B cell (primary cell): ENCODE measurements at regions not wholly inside any gene's neighbourhood (a gene's known extent, or its start where the extent isn't known, plus 50 kb on each side); places are given as distances from the start of the nearest gene placed in this dataset.

ENCODE experiments used
- EZH2 ChIP-seq: IDR thresholded peaks from 2 replicates; pipeline ENCODE4 v1.6.1; 2012; ENCODE audit warnings: borderline replicate concordance, low read depth, mild to moderate bottlenecking, moderate library complexity, low read length; ENCODE audit not compliant: insufficient read depth, poor library complexity, severe bottlenecking
- TF ChIP-seq, protein P1 (sequence below): fragments of 200-600 bp; IDR thresholded peaks from one replicate; pipeline ENCODE4 v1.8.0; 2022; ENCODE audit warnings: antibody characterized with exemption, mild to moderate bottlenecking

DNA sequence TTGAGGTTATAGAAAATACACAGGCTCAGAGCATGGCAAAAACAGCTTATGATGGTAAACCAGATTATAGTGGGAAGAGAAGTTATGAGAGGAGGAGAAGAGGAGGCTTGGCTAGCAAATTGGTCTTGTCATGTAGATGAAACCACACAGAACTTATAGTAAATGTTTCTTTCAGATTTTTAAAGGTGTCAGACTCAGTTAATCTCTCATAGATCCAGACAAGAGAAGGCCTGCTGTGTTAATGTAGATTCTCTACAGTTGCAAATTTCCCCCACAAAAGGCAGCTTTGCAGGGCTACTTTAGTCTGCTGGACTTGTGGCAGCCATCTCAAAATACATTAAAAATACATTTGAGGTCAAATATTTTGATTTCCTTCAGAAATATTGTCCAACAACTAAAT lies 1731.7 kb downstream of the ARAP2 start:
- TF ChIP-seq, protein P1, sequence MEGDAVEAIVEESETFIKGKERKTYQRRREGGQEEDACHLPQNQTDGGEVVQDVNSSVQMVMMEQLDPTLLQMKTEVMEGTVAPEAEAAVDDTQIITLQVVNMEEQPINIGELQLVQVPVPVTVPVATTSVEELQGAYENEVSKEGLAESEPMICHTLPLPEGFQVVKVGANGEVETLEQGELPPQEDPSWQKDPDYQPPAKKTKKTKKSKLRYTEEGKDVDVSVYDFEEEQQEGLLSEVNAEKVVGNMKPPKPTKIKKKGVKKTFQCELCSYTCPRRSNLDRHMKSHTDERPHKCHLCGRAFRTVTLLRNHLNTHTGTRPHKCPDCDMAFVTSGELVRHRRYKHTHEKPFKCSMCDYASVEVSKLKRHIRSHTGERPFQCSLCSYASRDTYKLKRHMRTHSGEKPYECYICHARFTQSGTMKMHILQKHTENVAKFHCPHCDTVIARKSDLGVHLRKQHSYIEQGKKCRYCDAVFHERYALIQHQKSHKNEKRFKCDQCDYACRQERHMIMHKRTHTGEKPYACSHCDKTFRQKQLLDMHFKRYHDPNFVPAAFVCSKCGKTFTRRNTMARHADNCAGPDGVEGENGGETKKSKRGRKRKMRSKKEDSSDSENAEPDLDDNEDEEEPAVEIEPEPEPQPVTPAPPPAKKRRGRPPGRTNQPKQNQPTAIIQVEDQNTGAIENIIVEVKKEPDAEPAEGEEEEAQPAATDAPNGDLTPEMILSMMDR, result no peak
- TF ChIP-seq EZH2, result no peak
